Stomach (tissue), 8 donors: ENCODE measurements at regions not wholly inside any gene's neighbourhood (a gene's known extent, or its start where the extent isn't known, plus 50 kb on each side); places are given as distances from the start of the nearest gene placed in this dataset.
"Not testable (repeated sequence)": the region's sequence is repeated elsewhere in the genome, so short reads cannot be mapped to it uniquely, and the experiment has no call there.

ENCODE experiments used
- DNase-seq, 2 donors: peaks; one replicate each; pipeline versions ENCODE4 v3.0.0 to v3.0.0-alpha.2; 2013 to 2019
- H3K27ac ChIP-seq, 5 donors: fragments of 200-600 bp in 4 of 5; sonication (generic) in 4 of 5; one replicate each; pipeline ENCODE4 v1.5.1; 2013 to 2019; ENCODE audit warnings: mild to moderate bottlenecking in 1 of 5, moderate library complexity in 1 of 5
- H3K27me3 ChIP-seq, 3 donors: fragments of 200-600 bp; sonication (generic); one replicate each; pipeline ENCODE4 v1.5.1; 2017 to 2019; ENCODE audit warnings: mixed run types in 1 of 3
- H3K36me3 ChIP-seq, 4 donors: fragments of 200-600 bp; sonication (generic); 1 replicate in 3 of 4; 2 replicates in 1 of 4; pipeline ENCODE4 v1.5.1; 2016 to 2019
- H3K4me1 ChIP-seq, 4 donors: fragments of 200-600 bp; sonication (generic); one replicate each; pipeline ENCODE4 v1.5.1; 2016 to 2019
- H3K4me3 ChIP-seq, 4 donors: fragments of 200-600 bp; sonication (generic) in 3 of 4; one replicate each; pipeline ENCODE4 v1.5.1; 2016 to 2019; ENCODE audit warnings: mild to moderate bottlenecking in 1 of 4
- H3K9me3 ChIP-seq, 4 donors: fragments of 200-600 bp; sonication (generic); one replicate each; pipeline ENCODE4 v1.5.1; 2016 to 2019
- CTCF ChIP-seq, 7 experiments: fragments of 450-650 bp in 4 of 7; fragments of 200-600 bp in 3 of 7; sonication (generic) in 3 of 7; IDR thresholded peaks; one replicate each; pipeline ENCODE4 v1.5.1; 2016 to 2019; ENCODE audit warnings: antibody characterized with exemption in 7 of 7, control low read depth in 2 of 7, mild to moderate bottlenecking in 1 of 7
- EP300 ChIP-seq: sonication (generic); formaldehyde crosslinking; IDR thresholded peaks from one replicate; pipeline ENCODE4 v1.6.1; 2017; ENCODE audit warnings: antibody characterized with exemption
- POLR2A ChIP-seq, 4 donors: fragments of 450-650 bp; IDR thresholded peaks; one replicate each; pipeline ENCODE4 v1.6.1; 2016; ENCODE audit warnings: antibody characterized with exemption in 4 of 4, control low read depth in 2 of 4, mild to moderate bottlenecking in 1 of 4, moderate library complexity in 1 of 4
- POLR2AphosphoS5 ChIP-seq, 3 donors: sonication (generic); formaldehyde crosslinking; IDR thresholded peaks; one replicate each; pipeline ENCODE4 v1.6.1; 2016; ENCODE audit warnings: antibody characterized with exemption in 3 of 3
- WGBS, 5 donors: extraction: QIAGEN DNeasy Blood & Tissue Kit in 3 of 5; methylation state at CpG; one replicate each; pipeline versions ENCODE4 v1.1.5 to v1.1.7; 2013 to 2018; 5-methylcytosine and 5-hydroxymethylcytosine counted together
- intact Hi-C: fragments of 100-400 bp; cut with DNase I; formaldehyde crosslinking; loops from one replicate; pipeline ENCODE4 v1.15.1; 2023; ENCODE audit warnings: low total_unique reads
- donor health status: healthy with polysubstance abuse.
- donor health status: Bipolar disorder and iron deficiency.
- donor health status: healthy.

- TF ChIP-seq POLR2AphosphoS5 (IDR thresholded peaks at IDR 0.05) (no peak), EP300 (no peak), CTCF (IDR thresholded peaks at IDR 0.05) (no peak), POLR2A (IDR thresholded peaks at IDR 0.05) (no peak)
- Histone ChIP-seq H3K9me3 (peaks cover 0 to 29% (median 18%) of the 10 kb centered on the region in 4 donors), H3K4me3 (no peak overlapping the region), H3K36me3 (no peaks in the 10 kb centered on the region), H3K27ac (no peak overlapping the region), H3K27me3 (no peaks in the 10 kb centered on the region), H3K4me1 (no peaks in the 10 kb centered on the region)
- 48 to 61% (median 54%) methylated on average over 1 of the region's 1 CpG for WGBS, 5 donors
- no peak for DNase-seq
- intact Hi-C loops = no loop called here
These were observed 89.7 kb downstream of the PDHA2 start for GRCh38 chr4:95929448-95930064.

GRCh38 chr4:95939141-95939540 lies 99.2 kb downstream of the PDHA2 start:
- no peaks in the 10 kb centered on the region for H3K9me3 ChIP-seq
- no peak for DNase-seq
- H3K27ac ChIP-seq = no peak overlapping the region
- H3K4me1 ChIP-seq = no peaks in the 10 kb centered on the region
- H3K27me3 ChIP-seq = no peaks in the 10 kb centered on the region
- WGBS, 5 donors = 83 to 91% (median 88%) methylated on average over 1 of the region's 1 CpG
- no peaks in the 10 kb centered on the region for H3K36me3 ChIP-seq
- TF ChIP-seq POLR2A (IDR thresholded peaks at IDR 0.05) (no peak), EP300 (no peak), POLR2AphosphoS5 (IDR thresholded peaks at IDR 0.05) (no peak), CTCF (IDR thresholded peaks at IDR 0.05) (no peak)
- intact Hi-C loops = no loop called here
- H3K4me3 ChIP-seq = no peak overlapping the region

- intact Hi-C loops = no loop called here
- H3K9me3 ChIP-seq = peaks cover 0 to 12% (median 2%) of the 10 kb centered on the region in 4 donors
- H3K4me3 ChIP-seq = no peak overlapping the region
- H3K27ac ChIP-seq = no peak overlapping the region
- TF ChIP-seq POLR2AphosphoS5 (IDR thresholded peaks at IDR 0.05) = no peak
- DNase-seq = no peak
- H3K36me3 ChIP-seq = no peaks in the 10 kb centered on the region
- 54 to 65% (median 57%) methylated on average over 3 of the region's 3 CpGs for WGBS, 5 donors
- H3K27me3 ChIP-seq = no peaks in the 10 kb centered on the region
- H3K4me1 ChIP-seq = no peaks in the 10 kb centered on the region
These were observed 109.4 kb downstream of the PDHA2 start for GRCh38 chr4:95949136-95949765.

- H3K36me3 ChIP-seq = no peaks in the 10 kb centered on the region
- no peak overlapping the region for H3K27ac ChIP-seq
- WGBS, 5 donors = 92 to 100% (median 97%) methylated on average over 1 of the region's 1 CpG
- no peak overlapping the region for H3K4me3 ChIP-seq
- intact Hi-C loops = no loop called here
- H3K9me3 ChIP-seq = peaks cover 0 to 12% (median 2%) of the 10 kb centered on the region in 4 donors
- H3K4me1 ChIP-seq = no peaks in the 10 kb centered on the region
- no peaks in the 10 kb centered on the region for H3K27me3 ChIP-seq
- DNase-seq = no peak
- TF ChIP-seq POLR2AphosphoS5 (IDR thresholded peaks at IDR 0.05) (no peak), POLR2A (IDR thresholded peaks at IDR 0.05) (no peak), CTCF (IDR thresholded peaks at IDR 0.05) (no peak), EP300 (no peak)
These were observed 109.9 kb downstream of the PDHA2 start for GRCh38 chr4:95949808-95950207.

- H3K9me3 ChIP-seq, DNase-seq, H3K27me3 ChIP-seq, H3K4me3 ChIP-seq, H3K4me1 ChIP-seq, H3K27ac ChIP-seq, intact Hi-C loops, H3K36me3 ChIP-seq: not testable (repeated sequence)
- 49 to 76% (median 61%) methylated on average over 2 of the region's 2 CpGs for WGBS, 5 donors
These were observed 112.6 kb downstream of the PDHA2 start for GRCh38 chr4:95952538-95952937.
